Liver (tissue), 3 donors: ENCODE measurements at regions not wholly inside any gene's neighbourhood (a gene's known extent, or its start where the extent isn't known, plus 50 kb on each side); places are given as distances from the start of the nearest gene placed in this dataset.

Source experiments
- HNF4A ChIP-seq, 2 donors: conservative IDR thresholded peaks; 2 replicates each; pipeline ENCODE4 v1.6.1; 2016; ENCODE audit warnings: antibody characterized with exemption in 2 of 2, mild to moderate bottlenecking in 2 of 2
- SP1 ChIP-seq: IDR thresholded peaks from 2 replicates; pipeline ENCODE4 v1.6.1; 2018; ENCODE audit warnings: antibody characterized with exemption, mild to moderate bottlenecking
- TF ChIP-seq, protein P1 (sequence below): fragments of 150-350 bp; IDR thresholded peaks from 2 replicates; pipeline ENCODE4 v1.5.1; 2017; ENCODE audit warnings: improper control_type of control experiment, low read depth, low read length; ENCODE audit not compliant: missing input control
- TF ChIP-seq, protein P2 (sequence below): IDR thresholded peaks from 2 replicates; pipeline ENCODE4 v1.6.1; 2016; ENCODE audit warnings: antibody characterized with exemption
- donor health status: healthy.
- donor health status: healthy.

- TF ChIP-seq, protein P1, sequence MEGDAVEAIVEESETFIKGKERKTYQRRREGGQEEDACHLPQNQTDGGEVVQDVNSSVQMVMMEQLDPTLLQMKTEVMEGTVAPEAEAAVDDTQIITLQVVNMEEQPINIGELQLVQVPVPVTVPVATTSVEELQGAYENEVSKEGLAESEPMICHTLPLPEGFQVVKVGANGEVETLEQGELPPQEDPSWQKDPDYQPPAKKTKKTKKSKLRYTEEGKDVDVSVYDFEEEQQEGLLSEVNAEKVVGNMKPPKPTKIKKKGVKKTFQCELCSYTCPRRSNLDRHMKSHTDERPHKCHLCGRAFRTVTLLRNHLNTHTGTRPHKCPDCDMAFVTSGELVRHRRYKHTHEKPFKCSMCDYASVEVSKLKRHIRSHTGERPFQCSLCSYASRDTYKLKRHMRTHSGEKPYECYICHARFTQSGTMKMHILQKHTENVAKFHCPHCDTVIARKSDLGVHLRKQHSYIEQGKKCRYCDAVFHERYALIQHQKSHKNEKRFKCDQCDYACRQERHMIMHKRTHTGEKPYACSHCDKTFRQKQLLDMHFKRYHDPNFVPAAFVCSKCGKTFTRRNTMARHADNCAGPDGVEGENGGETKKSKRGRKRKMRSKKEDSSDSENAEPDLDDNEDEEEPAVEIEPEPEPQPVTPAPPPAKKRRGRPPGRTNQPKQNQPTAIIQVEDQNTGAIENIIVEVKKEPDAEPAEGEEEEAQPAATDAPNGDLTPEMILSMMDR, result no peak
- TF ChIP-seq HNF4A (conservative IDR thresholded peaks at IDR 0.05), result no peak
- no peak for TF ChIP-seq SP1
- TF ChIP-seq, protein P2, sequence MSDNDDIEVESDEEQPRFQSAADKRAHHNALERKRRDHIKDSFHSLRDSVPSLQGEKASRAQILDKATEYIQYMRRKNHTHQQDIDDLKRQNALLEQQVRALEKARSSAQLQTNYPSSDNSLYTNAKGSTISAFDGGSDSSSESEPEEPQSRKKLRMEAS, result no peak
Measured at GRCh38 chr12:53868511-53868986, 70.1 kb upstream of the HOXC13 start.
